Posterior vena cava (tissue), 2 donors: ENCODE measurements at regions not wholly inside any gene's neighbourhood (a gene's known extent, or its start where the extent isn't known, plus 50 kb on each side); places are given as distances from the start of the nearest gene placed in this dataset.

Experiments used
- DNase-seq: peaks from one replicate; pipeline ENCODE4 v3.0.0-alpha.2; 2020; ENCODE audit warnings: low spot score
- intact Hi-C, 2 donors: fragments of 100-400 bp; cut with DNase I; formaldehyde crosslinking; loops; one replicate each; pipeline versions ENCODE4 v1.14.1 to v1.14.2; 2022 to 2023
- donor health status: DM: yes; HTN: yes; CAD: no.
- donor health status: DM: yes; HTN: yes; CAD: no.

DNA sequence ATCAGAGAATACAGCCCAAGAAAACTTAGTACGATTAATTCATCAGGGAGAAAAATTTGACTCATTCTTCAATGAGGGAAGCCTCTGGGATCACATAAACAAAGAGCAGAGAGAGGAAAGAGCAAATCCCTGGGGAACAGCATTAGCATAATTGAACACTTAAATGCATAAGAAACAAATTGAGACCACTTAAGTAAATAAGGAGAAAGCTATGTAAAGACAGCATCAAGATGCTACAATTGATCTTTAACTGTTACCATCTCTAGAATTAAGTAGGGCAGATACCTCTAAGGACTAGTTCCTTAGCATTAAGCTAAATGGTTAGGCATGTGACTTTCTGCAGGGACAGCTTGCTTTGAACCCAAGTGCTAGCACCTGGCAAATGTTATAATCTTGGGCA lies 265.1 kb upstream of the NEGR1 start:
- DNase-seq = no peak
- intact Hi-C loops = no loop called here

DNA sequence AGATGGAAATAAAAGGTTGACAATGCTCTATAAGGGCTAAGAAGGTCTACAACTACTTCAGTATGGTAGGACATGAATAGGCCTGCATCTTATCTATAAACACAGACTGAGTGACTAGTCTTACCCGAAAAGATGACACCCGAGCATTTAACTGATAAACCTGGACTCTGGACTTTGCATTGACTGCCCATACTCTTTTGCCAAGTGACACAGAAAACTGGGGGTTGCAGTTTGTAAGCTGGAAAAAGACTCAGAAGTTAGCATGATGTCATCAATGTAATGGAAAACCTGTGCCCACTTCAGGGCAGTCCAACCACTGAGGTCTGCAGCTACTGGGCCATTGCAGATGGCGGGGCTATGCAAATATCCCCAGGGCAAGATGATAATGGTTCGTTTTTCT lies 258.3 kb upstream of the NEGR1 start:
- no peak for DNase-seq
- intact Hi-C loops = no loop called here

DNA sequence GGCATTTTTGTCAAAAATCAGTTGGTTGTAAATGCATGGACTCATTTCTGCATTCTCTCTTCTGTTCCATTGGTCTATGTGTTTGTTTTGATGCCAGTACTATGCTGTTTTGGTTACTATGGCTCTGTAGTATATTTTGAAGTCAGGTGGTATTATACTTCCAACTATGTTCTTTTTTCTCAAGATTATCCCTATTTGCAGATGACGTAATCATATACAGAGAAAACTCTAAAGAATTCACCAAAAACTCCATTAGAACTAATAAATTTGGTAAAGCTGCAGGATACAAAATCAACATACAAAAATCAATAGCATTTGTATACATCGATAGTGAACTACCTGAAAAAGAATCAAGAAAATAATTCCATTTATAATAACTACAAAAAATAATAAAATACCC lies 253.1 kb upstream of the NEGR1 start:
- intact Hi-C loops = no loop called here
- DNase-seq = no peak

DNA sequence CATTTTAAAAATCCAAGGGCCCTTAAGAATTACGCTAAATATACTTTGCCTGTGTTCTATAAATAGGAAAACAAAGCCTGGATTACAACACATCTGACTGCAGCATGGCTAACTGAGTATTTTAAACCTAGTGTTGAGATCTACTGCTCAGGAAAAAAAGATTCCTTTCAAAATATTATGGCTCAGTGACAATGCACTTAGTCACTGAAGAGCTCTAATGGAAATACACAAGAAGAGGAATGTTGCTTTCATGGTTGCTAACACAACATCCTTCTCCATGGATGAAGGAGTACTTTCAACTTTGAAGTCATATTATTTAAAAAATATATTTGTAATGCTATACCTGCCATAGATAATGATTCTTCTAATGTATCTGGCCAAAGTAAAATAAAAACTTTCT lies 248.3 kb upstream of the NEGR1 start:
- DNase-seq = no peak
- intact Hi-C loops = no loop called here

DNA sequence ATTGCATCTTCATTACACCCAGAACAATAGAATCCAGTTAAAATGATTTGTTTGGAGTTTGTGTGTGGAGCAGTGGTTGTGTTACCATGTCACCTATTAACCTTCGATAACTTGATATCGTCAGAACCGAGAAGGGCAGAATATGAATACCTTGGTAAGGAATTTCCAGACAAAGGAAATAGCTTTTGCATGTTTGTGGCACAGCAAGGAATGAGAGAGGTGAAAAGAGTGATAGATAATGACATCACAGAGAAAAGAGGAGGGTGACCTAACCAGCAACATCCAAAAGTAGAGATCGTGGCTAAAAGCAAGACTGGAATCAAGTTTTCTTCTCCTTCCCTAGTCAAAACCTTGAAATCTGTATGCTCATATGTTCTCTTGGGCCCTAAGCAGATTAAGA lies 244.6 kb upstream of the NEGR1 start:
- DNase-seq = no peak
- intact Hi-C loops = no loop called here

DNA sequence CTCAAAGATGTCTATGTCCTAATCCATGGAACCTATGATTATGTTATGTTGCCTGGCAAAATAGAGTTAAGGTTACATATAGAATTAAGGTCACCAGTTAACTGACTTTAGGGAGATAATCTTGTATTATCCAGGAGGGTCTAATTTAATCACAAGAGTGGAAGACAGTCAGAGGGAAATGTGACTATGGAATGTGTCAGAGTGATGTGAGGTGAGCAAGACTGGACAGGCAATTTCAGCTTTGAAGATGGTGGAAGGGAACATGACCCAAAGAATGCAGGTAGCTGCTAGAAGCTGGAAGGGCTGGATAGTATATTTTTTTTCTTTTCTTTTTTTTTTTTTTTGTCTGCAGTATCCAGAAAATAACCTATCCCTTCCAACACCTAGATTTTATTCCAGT lies 241.7 kb upstream of the NEGR1 start:
- intact Hi-C loops = no loop called here
- DNase-seq = no peak

DNA sequence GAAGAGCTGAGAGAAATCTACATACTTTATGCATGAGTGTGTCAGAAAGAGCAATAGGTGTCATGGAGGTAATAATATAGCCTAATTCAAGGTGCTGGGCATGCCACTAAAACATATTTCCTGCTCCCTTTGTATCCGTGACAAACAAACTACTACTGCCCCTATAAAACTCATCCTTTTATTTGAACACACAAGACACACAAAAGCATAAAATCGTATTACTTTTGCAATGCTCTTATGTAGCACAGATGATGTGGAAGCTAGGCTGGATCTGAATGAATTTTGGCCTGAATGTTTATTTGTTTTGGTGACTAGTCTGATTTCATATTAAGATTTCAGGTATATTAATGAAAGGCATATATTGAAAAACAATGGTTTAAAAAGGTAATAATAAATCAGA lies 239.3 kb upstream of the NEGR1 start:
- intact Hi-C loops = no loop called here
- no peak for DNase-seq

DNA sequence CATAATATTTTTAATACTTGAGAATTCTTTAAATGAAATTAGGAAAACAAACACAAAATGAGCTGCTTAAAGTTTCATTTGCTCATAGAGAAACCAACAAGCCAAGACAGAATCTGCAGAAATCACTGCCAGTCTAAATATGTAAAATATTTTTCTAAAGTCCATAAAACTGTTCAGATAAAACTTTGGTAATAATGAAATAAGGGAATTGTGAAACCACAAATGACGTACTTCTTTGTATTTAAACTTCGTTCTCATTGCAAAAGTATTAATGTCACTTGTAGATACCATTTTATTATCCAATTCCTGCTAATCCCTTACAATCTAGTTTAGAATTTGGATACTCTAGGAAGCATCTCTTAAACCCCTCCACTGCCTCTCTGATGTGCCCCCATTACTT lies 234.5 kb upstream of the NEGR1 start:
- DNase-seq = no peak
- intact Hi-C loops = no loop called here

DNA sequence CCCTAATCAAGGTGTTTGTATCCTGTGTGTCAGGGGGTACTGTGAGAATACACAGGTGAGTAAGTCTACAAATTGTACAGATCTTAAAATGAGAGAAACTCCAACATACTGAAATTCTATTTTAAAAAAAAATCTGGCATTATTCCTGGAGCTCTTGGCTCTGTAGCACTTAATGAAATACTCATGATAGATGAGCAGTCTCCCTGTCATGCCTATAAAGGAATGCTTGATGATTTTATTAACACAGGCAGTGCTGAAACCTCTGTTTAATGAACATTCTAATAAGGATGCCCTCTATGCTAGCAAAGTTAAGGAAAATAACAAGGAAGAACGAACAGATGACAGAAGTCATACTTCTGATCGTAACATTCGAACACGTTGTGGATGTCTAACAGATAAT lies 233.9 kb upstream of the NEGR1 start:
- DNase-seq = no peak
- intact Hi-C loops = no loop called here

DNA sequence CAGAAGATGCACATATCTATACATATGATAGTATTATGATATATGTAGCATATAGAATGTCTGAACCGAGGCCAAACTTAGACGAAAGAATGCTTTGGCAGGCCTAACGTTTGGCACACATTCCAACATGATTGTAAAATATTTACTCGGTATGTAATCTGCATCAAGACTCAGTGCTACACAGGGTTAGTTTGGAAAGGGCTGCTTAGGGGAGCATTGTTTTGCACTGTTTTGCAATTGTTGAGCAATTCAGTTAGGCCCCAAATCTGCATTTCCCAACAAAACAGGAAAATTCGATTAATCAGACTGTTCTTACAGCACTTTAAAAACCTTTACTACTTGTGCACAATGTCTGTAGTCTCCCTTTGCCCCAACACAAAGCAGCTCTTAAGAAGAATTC lies 216.0 kb upstream of the NEGR1 start:
- intact Hi-C loops = no loop called here
- DNase-seq = no peak

DNA sequence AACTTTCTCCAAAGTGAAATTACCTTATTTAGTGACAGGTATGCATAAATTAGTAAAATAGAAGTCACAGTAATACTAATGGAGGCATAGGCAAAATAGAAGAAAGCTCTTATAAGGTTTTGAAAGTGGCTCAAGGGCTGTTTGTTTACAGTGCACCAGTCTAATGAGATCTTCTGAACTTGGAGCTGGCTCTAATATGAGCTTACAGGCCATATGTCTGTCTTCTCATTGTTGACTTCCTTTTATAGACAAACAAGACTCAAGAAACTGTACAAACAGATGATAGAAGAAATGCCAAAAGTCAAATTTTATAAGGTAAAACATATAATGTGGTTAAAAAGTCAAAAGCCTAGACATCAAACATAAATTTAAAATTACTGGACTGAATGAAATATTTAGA lies 207.5 kb upstream of the NEGR1 start:
- intact Hi-C loops = no loop called here
- DNase-seq = no peak

DNA sequence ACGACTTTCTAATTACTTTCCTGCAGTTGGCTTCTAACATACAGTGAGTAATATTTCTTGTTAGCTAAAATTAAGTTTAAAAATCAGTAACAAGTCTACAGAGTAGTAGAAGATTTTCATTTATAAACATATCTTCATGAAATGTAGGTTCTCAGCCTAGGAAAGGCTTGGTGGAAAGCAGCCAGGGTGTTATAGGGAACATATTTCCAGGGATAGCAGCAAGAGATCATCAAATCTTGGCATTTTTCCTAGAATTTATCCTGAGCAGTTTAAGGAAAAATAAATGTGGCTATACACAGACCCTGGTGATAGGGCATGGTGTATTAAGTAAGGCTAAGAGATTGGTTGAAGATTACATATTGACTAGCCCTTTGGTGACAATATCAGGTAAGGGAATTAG lies 203.5 kb upstream of the NEGR1 start:
- no peak for DNase-seq
- intact Hi-C loops = no loop called here

DNA sequence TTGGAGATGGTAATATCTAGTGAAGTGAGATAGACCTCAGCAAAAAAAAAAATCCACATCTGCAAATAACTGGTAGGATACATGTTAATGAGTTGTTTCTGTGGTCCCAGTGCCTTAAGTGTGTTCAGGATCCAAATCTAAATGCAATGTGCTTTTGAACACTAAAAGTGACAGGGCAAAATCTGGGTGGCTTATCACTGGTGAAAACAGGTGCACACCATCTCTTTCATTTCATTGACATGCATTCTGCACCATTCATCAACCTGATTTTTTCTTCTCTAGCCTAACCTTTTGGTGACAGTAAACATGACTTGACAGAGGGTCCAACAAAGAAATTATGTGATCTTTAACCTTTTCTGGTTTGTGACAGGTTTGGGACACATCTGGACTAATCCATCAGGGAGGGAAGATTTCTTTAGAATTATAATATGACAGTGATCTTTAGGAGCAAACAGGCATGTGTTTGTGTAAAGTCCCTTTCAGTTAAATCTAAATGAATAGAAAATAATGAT lies 201.6 kb upstream of the NEGR1 start:
- intact Hi-C loops = loop anchor here in 1 of 2 donors (5.0 kb wide), 1 partner anchor 1043 kb away; no protein-coding TSS in a partner anchor
- no peak for DNase-seq

DNA sequence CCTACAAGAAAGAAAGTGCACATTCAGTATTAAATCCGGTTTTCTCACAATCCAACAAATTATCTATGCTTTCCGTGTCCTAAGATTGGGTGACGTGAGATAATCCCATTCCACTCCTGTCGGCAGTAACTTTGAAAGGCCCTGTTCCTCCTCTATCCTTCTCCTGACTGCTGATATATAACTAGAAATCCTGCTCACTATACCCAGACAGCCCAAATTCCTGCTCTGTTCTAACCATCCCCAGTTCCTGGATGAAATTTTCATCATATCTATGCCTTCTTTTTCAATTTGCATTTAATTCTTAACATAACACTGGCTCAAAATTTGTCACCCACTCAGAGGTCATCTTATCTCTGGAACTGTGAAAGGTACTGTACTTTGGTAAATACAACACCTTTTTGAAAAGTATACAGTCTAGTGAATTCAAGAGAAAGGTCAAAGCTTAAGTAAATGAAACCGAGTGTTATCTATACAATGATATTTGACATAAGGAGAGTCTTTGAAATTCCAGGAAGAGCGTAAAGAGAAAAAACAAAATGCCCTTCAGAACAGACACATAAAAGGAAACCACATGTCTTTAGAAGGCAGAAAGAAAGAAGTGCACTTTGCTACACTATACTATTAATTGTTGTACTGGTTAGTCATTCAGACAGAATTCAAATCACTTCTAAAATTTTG lies 200.5 kb upstream of the NEGR1 start:
- intact Hi-C loops = loop anchor here in 1 of 2 donors (5.0 kb wide), 1 partner anchor 1044 kb away; no protein-coding TSS in a partner anchor

DNA sequence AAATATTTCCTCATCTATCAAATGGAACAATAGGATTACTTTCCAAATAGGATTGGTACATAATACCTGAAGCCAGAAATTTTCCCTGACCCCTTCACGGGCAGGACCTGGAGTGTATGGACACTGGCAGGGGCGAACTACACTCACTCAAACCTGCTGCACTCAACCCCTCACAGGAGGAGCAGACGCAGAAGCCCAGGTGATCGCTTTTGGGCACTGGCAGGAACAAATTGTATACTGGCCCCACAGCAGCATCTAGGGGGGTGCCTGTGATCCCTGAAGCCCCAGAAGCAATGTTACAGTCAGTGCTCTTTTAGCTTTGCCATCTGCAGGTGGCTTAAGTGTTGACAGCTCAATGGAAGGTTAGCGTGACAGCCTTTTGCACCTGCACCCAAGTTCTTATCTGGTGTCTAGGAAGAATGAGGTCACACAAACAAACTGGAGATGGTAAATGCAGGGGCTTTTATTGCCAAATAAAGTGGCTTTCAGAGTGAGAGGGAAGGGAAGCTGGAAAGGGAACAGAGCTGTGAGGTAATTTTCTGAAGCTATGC lies 199.2 kb upstream of the NEGR1 start:
- no peak for DNase-seq
- intact Hi-C loops = loop anchor here in 1 of 2 donors (5.0 kb wide), 1 partner anchor 1046 kb away; no protein-coding TSS in a partner anchor

More for the DNA sequence above, 200.5 kb upstream of the NEGR1 start:
- DNase-seq = no peak

DNA sequence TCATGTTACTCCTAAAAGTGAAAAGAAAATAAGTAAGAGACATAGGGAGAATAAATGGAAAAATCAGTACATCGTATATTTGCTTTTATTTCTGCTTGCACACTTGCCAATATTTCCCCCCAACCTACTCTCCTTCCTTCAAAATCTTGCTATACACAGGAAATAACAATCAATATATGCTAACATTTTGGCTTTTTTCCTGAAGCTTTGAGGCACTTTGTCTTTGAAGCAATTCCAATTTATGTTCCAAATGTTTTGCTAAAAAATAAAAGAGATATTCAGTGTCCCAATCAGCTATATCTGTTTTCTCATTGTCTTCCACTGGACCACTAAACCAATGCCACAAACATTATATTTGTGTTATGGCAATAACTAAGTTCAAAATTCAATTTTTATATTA lies 184.0 kb upstream of the NEGR1 start:
- no peak for DNase-seq
- intact Hi-C loops = no loop called here

DNA sequence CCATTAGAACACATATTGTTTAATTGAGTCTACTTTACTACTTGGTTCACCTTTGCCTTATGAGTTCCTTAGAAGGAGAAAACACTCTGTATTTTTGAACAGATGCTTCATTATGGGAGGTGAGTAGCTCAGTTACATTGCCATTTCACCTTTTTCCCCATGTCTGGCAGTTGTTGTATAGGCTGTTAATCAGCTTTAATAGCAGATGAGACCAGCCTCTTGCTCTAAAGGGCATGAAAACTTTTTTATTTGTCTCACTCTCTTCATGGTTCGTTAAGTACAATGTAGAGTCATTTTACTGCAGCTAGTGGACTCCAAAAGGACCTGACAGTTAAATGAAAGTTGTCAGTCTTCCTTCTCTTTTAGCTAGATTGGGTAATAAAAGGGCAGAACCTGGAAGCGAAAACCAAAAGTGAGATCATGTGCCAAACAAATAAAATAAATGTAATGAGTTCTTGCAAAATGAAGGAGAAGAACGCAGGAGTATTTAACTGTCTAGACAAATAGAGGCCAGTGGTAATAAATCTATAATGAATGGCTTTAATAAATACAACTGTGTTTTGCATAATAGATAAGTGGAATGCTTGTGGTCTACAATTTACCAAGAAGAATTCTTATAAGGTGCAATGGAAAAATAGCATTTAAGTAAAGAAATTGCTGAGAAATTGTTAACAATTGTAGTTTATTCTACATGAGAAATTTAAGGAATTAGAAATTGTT lies 180.0 kb upstream of the NEGR1 start:
- intact Hi-C loops = no loop called here
- no peak for DNase-seq

DNA sequence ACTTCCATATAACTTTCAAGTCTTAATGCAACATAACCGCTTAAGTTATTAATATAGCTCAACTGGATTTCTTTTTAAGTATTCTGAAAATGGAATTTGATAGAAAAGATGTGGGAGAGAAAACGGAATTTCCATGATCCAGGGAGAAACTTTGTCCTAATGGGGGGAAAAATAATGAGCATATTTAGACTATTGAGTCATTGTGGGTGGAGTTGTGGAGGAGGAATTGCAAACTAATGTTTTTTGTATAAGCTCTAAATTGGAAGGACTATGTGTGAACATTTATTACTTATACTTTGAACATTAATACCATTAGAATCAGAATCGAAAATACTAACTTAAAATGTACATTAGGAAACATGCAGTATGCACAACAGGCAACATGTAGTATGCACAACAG lies 159.9 kb upstream of the NEGR1 start:
- no peak for DNase-seq
- intact Hi-C loops = no loop called here

DNA sequence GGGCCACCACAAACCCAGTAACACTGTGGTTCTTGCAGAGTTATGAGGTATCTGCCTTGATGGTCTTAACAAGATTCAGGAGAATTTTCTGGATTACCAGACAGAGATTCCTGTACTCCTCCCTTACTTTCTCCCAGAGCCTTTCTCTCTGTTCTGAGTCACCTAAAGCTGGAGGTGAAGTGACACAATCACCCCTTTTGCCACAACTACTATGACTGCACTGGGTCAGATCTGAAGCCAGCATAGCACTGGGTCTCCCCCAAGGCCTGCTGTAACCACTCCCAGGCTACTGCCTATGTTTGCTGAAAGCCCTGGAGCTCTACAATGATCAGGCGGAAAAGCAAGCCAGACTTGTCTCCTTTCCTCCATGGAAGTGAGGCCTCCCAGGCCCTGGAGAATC lies 156.7 kb upstream of the NEGR1 start:
- intact Hi-C loops = no loop called here
- DNase-seq = no peak

DNA sequence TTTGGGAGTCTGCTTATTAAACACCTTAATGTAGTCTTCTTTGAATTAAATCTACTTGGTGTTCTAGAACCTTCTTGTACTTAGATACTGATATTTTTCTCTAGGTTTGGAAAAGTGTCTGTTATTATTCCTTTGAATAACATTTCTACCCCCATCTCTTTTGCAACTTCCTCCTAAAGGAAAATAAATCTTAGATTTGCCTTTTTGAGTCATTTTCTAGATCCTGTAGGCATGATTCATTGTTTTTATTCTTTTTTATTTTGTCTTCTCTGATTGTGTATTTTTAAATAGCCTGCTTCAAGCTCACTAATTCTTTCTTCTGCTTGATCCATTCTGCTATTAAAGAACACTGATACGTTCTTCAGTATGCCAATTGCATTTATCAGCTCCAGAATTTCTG lies 155.9 kb upstream of the NEGR1 start:
- intact Hi-C loops = no loop called here
- no peak for DNase-seq

DNA sequence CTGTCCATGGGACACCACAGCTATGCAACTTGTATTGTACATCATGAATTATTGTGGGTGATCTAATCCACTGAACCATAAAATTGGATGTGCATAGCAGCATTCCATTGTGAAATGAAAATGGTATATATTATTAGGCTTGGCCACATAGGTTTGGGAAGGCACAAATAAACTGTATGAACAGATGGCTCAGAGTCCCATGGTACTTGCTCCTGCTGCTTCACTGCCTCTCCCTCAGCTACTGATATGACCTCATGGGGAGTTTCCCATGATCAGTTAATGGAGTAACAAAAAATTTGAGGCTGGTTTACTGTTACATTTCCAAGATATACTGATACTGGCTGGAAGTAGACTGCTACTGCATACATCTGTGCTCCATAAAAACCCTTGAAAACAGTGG lies 152.7 kb upstream of the NEGR1 start:
- intact Hi-C loops = no loop called here
- no peak for DNase-seq
